ENCODE measurements at regions not wholly inside any gene's neighbourhood (a gene's known extent, or its start where the extent isn't known, plus 50 kb on each side); places are given as distances from the start of the nearest gene placed in this dataset.
A peak's percentile ranks its signal among the peaks of the same experiment; 100 is the strongest.

- DNase-seq: no peak
Observed at GRCh38 chr1:78799926-78800325, 150.3 kb downstream of the IFI44 start.

DNA sequence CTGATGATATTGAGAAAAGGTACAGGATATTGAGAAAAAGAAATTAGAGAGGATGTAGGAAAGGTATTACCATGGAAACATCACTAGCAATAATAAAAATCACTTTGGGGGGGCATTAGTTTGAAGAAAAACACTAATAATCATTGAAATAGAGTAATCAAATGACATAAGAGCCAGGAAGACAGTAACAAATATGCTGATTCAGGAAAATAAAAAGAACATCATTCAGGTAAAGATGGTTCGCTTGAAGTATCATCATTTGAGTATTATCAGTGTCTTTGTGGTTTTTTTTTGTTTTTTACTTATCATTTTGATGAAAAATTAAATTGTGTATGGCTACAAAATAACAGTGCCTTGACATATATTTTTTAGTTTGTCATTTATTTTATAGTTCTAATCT is 164.5 kb downstream of the IFI44 start:
- DNase-seq: no peak

DNA sequence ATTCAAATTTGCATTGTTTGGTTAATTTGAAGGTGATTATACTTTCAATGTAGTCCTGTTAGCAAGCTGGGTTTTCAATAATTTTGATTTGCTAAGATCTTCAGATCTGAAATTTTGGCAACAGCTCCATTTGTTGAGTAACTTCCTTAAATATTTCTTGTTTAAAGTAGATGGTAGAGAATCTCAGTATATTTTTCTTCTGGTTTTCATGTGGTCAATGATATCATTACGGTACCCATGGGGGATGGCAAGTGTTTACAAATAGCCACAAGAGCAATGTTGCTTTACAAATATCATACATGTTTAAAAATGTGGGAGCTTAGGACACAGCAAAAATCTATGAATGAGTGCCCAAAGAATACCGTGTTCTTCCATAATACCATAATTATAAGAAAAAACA is 175.9 kb downstream of the IFI44 start:
- no peak for DNase-seq

GRCh38 chr1:78829644-78830043 is 176.9 kb downstream of the ADGRL4 start:
- no peak for DNase-seq

DNA sequence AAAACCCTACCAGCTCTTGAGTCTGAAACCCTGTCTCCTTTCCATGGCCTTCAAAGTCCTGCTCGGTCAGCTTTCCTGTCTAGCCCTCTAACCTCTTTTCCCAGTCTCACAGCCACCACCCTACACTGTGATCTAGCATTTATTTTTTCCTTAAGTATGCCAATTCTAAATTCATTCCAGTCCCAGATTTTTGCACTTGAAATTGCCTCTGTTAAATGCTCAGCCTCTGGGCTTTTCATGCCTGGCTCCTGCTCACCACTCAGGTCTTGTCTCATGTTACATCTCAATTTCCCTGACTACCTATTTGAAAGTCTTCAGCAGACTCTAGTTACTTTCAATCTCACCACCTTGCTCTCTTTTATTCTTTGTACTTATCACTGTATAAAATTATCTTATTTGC is 176.2 kb downstream of the ADGRL4 start:
- no peak for DNase-seq

DNA sequence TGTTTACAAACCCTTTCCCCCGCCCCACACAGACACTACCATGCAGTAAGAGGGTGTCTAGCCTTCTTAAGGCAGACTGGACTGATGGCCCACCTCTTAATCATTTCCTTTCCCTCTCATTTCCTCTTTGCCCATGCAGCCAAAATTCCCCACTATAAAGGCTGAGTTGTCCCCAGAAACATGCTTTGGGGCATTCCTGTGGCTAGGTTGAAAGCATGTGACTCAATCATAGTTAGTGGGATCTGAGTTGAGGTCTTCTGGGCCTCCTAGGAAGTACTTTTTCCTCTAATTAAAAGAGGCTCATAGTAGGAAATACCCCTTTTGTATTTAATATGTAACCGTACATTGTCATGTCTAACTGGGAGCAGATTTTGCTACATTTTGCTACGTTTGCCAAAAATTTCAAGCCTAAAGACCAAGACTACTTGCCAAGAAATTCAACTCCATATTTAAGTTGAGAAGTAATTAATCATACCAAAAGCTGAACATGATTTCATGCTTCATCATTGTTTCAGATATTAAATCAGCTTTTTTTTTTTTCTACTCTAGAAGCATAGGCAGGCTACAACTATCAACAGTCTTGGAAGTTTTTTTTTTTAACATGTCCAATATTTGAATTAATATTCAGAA is 174.7 kb downstream of the ADGRL4 start:
- peak; percentile 26 for DNase-seq

DNA sequence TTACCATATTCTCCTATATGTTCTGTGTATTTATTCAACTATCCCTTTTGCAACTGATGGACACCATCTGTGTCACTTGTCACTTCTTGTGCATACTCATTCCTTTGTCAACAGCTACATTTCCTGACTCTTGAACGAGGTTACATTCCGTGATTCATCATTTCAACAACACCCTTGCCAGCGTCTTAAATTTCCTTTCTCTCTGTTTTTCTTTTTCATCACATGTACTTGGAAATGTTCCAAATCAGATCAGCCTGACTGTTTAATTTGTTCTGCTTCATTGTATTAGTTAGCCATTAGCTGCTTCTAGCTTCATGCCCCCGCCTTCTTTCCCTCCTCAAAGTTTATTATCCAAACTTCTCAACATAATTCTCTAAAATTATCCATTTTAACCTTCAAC is 173.0 kb downstream of the ADGRL4 start:
- no peak for DNase-seq

GRCh38 chr1:78834201-78834741 is 172.3 kb downstream of the ADGRL4 start:
- DNase-seq: no peak

DNA sequence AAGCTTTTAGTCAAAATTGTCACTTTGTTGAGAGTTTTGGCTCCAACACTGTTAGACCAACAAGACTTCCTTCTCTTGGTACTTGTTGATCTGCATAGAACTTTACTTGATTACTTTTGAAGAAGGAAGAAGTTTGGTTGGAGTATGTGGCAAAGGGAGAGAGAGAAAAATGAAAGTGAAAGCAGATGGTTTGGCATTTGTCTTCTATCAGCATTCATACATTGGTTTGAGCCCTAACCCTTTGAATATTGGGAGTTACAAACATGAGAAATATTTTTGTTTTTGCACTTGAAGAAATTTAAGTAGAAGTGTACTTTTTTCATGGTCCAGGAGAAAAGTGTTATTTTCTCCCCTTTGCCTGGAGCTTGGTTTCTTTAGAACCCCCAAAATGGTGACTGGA is 169.8 kb downstream of the ADGRL4 start:
- DNase-seq: no peak

DNA sequence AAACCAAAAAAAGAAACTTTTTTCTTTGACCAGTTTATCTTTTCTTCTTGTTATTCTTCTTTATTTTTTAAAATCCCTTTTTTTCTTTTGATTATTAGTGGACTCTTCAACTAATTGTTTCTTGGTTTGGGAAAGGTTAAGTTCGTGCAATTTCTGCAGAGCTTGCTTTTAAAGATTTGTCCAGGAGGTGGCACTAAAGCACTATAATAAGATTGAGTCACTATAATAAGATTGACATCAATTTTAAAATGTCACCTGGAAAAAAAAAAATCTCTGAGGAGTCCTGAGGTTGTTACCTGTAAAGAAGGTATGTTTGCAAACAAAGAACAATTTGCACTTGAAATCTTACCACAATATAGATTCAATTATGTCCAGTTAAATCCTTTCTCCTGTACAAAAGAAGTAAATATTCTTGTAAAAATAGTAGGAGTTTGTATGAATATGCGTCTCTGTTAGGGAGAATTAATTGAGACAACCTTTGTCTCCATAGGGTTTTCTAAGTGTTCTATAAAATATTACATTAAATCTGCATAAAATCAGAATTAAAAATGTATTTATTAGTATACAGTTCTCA is 166.7 kb downstream of the ADGRL4 start:
- DNase-seq: no peak
